Kidney (tissue), 13 donors: ENCODE measurements at regions not wholly inside any gene's neighbourhood (a gene's known extent, or its start where the extent isn't known, plus 50 kb on each side); places are given as distances from the start of the nearest gene placed in this dataset.

ENCODE experiments used
- DNase-seq, 5 donors: peaks; one replicate each; pipeline ENCODE4 v3.0.0-alpha.2; 2013 to 2020
- FAIRE-seq: peaks from 2 replicates; lab custom pipeline; 2012; peaks lifted over from hg19 to GRCh38; lab: Jason Lieb, UNC
- H3K27ac ChIP-seq, 2 donors: one replicate each; pipeline ENCODE4 v1.7.0; 2013; ENCODE audit warnings: low read depth in 2 of 2, low read length in 2 of 2, inconsistent platforms in 1 of 2
- H3K27me3 ChIP-seq: one replicate; pipeline ENCODE4 v1.7.1; 2013; ENCODE audit warnings: low read length, inconsistent platforms; ENCODE audit not compliant: control insufficient read depth, insufficient read depth
- H3K36me3 ChIP-seq, 3 donors: one replicate each; pipeline versions ENCODE4 v1.7.0 to v1.7.1; 2013; ENCODE audit warnings: low read length in 3 of 3, control low read depth in 1 of 3, inconsistent platforms in 1 of 3; ENCODE audit not compliant: insufficient read depth in 3 of 3, control insufficient read depth in 2 of 3
- H3K4me1 ChIP-seq, 3 donors: one replicate each; pipeline versions ENCODE4 v1.7.0 to v1.7.1; 2013; ENCODE audit warnings: low read length in 3 of 3, inconsistent platforms in 1 of 3, low read depth in 1 of 3; ENCODE audit not compliant: control insufficient read depth in 2 of 3, insufficient read depth in 2 of 3
- H3K4me3 ChIP-seq, 3 donors: one replicate each; pipeline versions ENCODE4 v1.7.0 to v1.8.1; 2013; ENCODE audit warnings: low read length in 3 of 3, control low read depth in 1 of 3, inconsistent platforms in 1 of 3
- H3K9ac ChIP-seq, 3 donors: one replicate each; pipeline versions ENCODE4 v1.7.0 to v1.7.1; 2013; ENCODE audit warnings: low read length in 3 of 3, control low read depth in 1 of 3, inconsistent platforms in 1 of 3
- H3K9me3 ChIP-seq, 3 donors: one replicate each; pipeline versions ENCODE4 v1.7.0 to v1.7.1; 2013; ENCODE audit warnings: low read length in 3 of 3, control low read depth in 1 of 3, inconsistent platforms in 1 of 3; ENCODE audit not compliant: control insufficient read depth in 2 of 3, insufficient read depth in 1 of 3
- CTCF ChIP-seq: IDR thresholded peaks from 3 replicates; pipeline ENCODE4 v1.5.1; 2012; ENCODE audit warnings: mild to moderate bottlenecking, moderate library complexity, borderline replicate concordance; ENCODE audit not compliant: insufficient read depth; ENCODE audit errors: extremely low read depth
- intact Hi-C: fragments of 100-400 bp; cut with DNase I; formaldehyde crosslinking; loops from one replicate; pipeline ENCODE4 v1.11.1; 2022
- donor health status: control.
- donor health status: control.
- donor health status: control.
- donor health status: control.
- donor health status: control.
- donor health status: DM: yes; HTN: yes; CAD: no.
- donor health status: Normal renal cell carcinoma (clear cell type).

- no peak for TF ChIP-seq CTCF
- DNase-seq (no peak), FAIRE-seq (no peak)
- Histone ChIP-seq H3K36me3 (no peaks in the 10 kb centered on the region), H3K27ac (no peak overlapping the region), H3K4me3 (no peak overlapping the region), H3K27me3 (no peaks in the 10 kb centered on the region), H3K9ac (no peak overlapping the region), H3K9me3 (no peaks in the 10 kb centered on the region), H3K4me1 (no peaks in the 10 kb centered on the region)
- intact Hi-C loops: no loop called here
These were observed 138.0 kb upstream of the SOD1 start for GRCh38 chr21:31521515-31521914.

DNA sequence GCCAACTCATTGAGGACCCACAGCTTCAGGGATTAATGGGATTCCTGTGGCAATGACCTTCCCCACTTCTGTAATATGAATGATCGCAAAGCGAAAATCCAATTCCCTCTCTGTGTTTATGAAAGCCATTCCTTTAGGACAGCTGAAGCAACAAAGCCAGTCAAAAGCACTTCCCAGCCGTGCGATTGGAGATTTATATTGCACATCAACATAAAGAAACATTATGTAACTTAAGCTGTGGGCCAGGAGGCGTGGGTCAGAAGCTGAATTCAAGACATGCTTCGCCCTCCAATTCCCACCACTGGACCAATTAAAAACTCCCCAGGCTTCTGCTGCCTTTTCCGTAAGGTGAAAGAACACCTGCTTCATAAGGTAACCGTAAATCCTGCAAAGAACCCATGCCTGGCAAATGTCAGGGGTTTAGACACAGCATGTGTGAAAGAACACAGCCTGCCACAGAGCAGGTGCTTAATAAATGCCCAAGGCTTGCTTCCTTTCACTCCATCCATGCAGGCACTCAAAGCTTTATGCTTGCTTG is 138.9 kb upstream of the SOD1 start:
- DNase-seq (peak in 3 of 5 donors; percentile 60 to 86 (median 84)), FAIRE-seq (no peak)
- H3K4me3 ChIP-seq: no peak overlapping the region
- no peaks in the 10 kb centered on the region for H3K36me3 ChIP-seq
- no peak overlapping the region for H3K9ac ChIP-seq
- no peaks in the 10 kb centered on the region for H3K9me3 ChIP-seq
- no peaks in the 10 kb centered on the region for H3K27me3 ChIP-seq
- intact Hi-C loops: no loop called here
- no peaks in the 10 kb centered on the region for H3K4me1 ChIP-seq
- no peak overlapping the region for H3K27ac ChIP-seq
- TF ChIP-seq CTCF: no peak

DNA sequence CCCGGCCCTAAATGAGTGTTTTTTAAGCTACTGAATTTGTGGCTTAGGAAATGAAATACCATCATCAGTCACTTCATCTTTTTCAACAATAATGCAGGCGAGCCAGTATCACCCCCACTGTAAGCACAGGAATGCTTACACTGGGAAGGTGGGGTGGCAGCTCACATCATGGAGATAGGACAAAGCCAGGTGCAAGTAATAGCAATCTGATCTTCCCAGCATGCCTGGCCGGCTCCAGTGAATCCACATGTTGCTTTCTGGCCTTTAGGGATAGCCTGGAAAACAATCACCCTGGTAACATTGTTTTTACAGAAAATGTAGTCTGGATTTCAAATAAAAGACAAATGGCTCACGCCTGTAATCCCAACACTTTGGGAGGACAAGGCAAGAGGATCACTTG is 140.9 kb upstream of the SOD1 start:
- no peak overlapping the region for H3K27ac ChIP-seq
- no peak for FAIRE-seq
- no peaks in the 10 kb centered on the region for H3K9me3 ChIP-seq
- intact Hi-C loops: no loop called here
- no peak for DNase-seq
- H3K4me3 ChIP-seq: no peak overlapping the region
- H3K36me3 ChIP-seq: no peaks in the 10 kb centered on the region
- H3K27me3 ChIP-seq: no peaks in the 10 kb centered on the region
- no peak overlapping the region for H3K9ac ChIP-seq
- no peak for TF ChIP-seq CTCF
- H3K4me1 ChIP-seq: no peaks in the 10 kb centered on the region
